ENCODE measurements at regions not wholly inside any gene's neighbourhood (a gene's known extent, or its start where the extent isn't known, plus 50 kb on each side); places are given as distances from the start of the nearest gene placed in this dataset.

DNA sequence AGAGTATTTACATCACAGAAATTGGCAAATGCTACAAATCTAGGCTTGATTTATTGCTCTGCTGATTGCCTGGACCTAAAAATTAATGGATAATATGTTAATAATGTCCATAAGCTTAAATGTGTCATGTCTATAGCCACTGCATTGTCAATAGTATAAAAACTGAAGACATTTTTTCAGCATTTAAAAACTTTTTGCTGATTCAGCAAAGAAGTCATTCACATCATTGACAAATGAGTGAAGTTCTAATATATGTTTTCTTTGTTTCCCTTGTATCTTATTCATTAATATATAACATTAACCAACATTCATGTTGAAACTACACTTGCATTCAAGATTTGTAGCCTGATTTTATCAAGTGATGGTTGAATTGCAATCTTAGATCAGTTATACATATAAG, 214.7 kb upstream of the XYLT1 start:
- Mint-ChIP-seq H3K9me3 (peaks cover 2% of the 10 kb centered on the region), H3K4me3 (no peak overlapping the region), H3K27ac (no peak overlapping the region), H3K27me3 (peaks cover 26% of the 10 kb centered on the region), H3K36me3 (no peaks in the 10 kb centered on the region), H3K4me1 (no peaks in the 10 kb centered on the region)
- DNase-seq, result no peak

DNA sequence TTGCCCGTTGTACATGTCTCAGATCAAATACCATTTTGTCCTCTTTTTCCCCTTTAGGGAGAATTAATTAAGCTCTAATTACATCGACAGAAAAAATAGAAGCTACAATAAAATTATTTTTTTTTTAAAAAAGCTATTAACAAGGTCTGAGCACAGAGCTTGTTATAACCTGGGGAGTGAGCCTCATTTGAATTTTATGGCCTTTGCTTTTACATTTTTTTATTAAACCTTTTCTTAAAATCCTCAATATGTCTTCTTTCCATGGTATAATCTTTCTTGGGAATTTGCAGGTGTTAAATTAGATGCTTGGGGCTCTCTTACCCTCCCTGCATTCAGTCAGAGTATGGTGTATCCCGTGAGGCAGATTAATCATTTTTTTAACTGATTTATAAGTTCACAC, 212.5 kb upstream of the XYLT1 start:
- Mint-ChIP-seq H3K9me3 (peaks cover 12% of the 10 kb centered on the region), H3K36me3 (no peaks in the 10 kb centered on the region), H3K27me3 (peaks cover 21% of the 10 kb centered on the region), H3K27ac (no peak overlapping the region), H3K4me1 (no peaks in the 10 kb centered on the region), H3K4me3 (no peak overlapping the region)
- DNase-seq, result no peak

DNA sequence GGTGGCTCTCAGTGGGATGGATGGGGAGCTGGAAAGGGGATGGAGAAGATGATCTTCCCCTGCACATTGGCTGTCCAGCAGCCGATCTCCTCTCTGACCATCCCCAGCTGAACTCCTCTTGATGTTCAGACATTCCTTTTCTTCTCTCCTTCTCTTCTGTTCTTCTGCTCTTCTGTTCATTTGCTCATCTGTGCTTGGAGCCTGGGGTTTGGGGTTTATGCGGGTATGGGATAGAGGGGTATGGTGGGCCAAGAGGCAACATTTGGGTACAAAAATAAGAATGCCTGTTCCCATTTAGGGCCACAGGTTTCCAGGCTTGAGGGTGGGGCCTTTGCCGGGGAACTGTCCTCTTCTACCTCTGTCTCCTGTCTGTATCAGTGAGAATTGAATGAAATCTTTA, 205.4 kb upstream of the XYLT1 start:
- Mint-ChIP-seq H3K4me1 (no peaks in the 10 kb centered on the region), H3K9me3 (peaks cover 12% of the 10 kb centered on the region), H3K36me3 (no peaks in the 10 kb centered on the region), H3K4me3 (no peak overlapping the region), H3K27me3 (peaks cover 14% of the 10 kb centered on the region), H3K27ac (no peak overlapping the region)
- no peak for DNase-seq

DNA sequence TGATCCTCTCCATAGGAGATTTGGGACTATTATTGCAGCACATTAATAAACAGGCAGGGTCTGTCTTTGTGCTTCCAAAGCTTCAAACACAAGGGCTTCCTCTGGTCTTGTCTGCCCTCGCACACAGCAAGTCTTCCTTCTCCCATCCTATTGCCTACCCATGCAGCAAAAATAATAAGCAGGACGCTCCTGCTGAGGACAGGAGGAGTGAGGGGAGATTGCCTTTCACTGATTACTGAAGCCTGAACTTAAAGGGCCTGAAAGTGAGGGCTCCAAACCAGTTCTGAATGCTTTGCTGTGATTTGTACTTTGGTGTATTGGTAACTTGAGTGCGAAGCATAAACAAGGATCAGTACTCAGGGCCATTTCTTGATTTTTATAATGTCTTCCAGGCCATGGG, 197.6 kb upstream of the XYLT1 start:
- Mint-ChIP-seq H3K4me1 (no peaks in the 10 kb centered on the region), H3K36me3 (no peaks in the 10 kb centered on the region), H3K27me3 (peaks cover 10% of the 10 kb centered on the region), H3K4me3 (no peak overlapping the region), H3K27ac (no peak overlapping the region), H3K9me3 (no peaks in the 10 kb centered on the region)
- no peak for DNase-seq

DNA sequence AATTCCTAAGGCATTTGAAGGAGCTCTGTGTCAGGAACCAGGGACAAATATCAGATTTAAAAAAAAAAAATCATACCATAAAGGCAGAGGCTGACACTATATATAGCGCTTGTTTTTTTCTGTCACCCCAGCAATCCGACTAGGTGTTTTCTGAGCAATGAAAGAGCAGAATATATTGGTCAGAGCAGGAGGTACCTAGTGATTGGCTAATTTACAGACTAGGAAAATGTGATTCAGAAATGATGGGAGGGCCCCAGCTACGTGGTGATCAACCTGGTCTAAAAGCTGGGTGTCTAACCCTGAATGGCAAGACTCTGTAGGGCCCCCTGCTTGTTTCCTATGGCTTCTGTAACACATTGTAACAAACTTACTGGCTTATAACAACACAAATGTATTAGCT, 195.5 kb upstream of the XYLT1 start:
- no peak for DNase-seq
- Mint-ChIP-seq H3K4me3 (no peak overlapping the region), H3K27me3 (peaks cover 11% of the 10 kb centered on the region), H3K4me1 (no peaks in the 10 kb centered on the region), H3K9me3 (no peaks in the 10 kb centered on the region), H3K27ac (no peak overlapping the region), H3K36me3 (no peaks in the 10 kb centered on the region)

DNA sequence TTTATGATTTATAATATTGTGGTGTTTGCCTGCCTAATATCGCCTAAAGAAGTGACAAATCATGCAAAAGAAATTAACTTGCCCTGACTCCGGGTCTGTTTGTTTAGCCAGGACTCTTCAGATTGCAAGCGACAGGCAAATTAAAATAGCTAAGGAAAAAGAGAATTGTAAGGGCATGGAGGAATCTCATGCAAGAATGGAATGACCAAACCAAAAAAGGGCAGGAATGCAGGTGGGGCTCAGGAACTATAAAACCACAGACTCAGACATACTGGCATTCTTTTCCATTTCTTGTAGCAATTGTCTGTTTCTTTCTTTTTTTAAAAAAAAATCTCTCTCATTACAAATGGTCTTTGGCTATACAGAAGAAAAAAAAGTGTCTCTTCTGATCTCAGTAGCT, 188.1 kb upstream of the XYLT1 start:
- no peaks in the 10 kb centered on the region for H3K9me3 Mint-ChIP-seq
- H3K27me3 Mint-ChIP-seq, result peaks cover 11% of the 10 kb centered on the region
- H3K36me3 Mint-ChIP-seq, result no peaks in the 10 kb centered on the region
- H3K27ac Mint-ChIP-seq, result no peak overlapping the region
- no peak for DNase-seq
- H3K4me1 Mint-ChIP-seq, result peaks cover 2% of the 10 kb centered on the region
- no peak overlapping the region for H3K4me3 Mint-ChIP-seq

DNA sequence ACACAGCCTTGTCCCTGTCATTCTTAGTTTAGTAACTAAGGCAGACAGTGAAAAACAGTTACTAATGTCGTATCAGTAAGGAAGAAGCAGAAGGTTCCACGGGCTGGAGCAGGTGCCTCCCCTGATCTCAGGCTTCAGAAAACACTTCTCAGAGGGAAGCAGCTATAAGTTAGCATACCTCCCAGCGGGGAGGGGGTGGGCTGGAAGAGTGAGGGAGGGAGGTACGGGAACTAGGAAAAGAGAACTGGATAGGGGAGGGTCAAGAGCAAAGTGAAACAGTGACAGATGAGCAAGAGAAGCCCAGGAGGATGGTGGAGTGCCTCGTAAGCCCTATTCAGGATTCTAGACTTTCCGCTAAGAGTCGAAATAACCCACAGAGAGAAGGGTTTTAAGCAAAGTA, 186.3 kb upstream of the XYLT1 start:
- H3K27me3 Mint-ChIP-seq, result peaks cover 10% of the 10 kb centered on the region
- no peaks in the 10 kb centered on the region for H3K9me3 Mint-ChIP-seq
- no peak overlapping the region for H3K4me3 Mint-ChIP-seq
- H3K36me3 Mint-ChIP-seq, result no peaks in the 10 kb centered on the region
- no peak overlapping the region for H3K27ac Mint-ChIP-seq
- peaks cover 2% of the 10 kb centered on the region for H3K4me1 Mint-ChIP-seq
- no peak for DNase-seq

DNA sequence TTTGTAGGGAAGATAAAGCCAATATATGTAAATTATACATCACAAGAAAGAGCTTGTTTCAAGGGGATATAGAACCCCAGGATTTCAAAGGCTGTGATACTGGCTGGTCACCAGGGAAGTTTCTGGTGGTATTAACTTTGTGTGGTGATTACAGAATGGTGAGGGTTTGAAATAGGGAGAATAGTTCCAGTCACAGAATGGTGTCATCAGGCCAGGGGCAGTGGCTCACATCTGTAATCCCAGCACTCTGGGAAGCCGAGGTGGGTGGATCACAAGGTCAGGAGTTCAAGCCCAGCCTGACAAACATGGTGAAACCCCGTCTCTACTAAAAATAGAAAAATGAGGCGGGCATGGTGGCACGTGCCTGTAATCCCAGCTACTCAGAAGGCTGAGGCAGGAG, 183.8 kb upstream of the XYLT1 start:
- H3K9me3 Mint-ChIP-seq, result no peaks in the 10 kb centered on the region
- H3K4me3 Mint-ChIP-seq, result no peak overlapping the region

DNA sequence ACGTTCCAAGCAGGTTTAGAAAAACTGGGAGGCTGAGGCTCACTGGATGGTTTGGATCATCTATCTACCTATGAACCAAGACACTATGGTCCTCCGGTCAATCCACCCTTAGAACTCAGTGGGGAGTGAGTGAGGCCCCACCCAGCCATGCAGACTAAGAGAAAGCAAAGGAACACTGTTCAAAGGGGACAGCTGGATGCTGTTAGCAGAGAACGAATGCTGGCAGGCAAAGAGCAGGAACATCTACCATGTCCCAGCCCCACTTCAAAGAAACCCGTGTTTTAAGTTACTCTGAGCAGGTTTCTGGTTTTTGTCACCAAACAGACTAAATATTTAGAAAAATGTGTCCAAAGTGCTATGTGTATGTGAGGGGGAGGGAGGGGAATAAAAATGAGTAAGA, 183.4 kb upstream of the XYLT1 start:
- no peaks in the 10 kb centered on the region for H3K9me3 Mint-ChIP-seq
- peaks cover 2% of the 10 kb centered on the region for H3K4me1 Mint-ChIP-seq
- no peak overlapping the region for H3K4me3 Mint-ChIP-seq
- no peak overlapping the region for H3K27ac Mint-ChIP-seq
- H3K27me3 Mint-ChIP-seq, result peaks cover 19% of the 10 kb centered on the region
- no peaks in the 10 kb centered on the region for H3K36me3 Mint-ChIP-seq
- DNase-seq, result no peak

More for the DNA sequence above, 183.8 kb upstream of the XYLT1 start:
- H3K4me1 Mint-ChIP-seq, result peaks cover 2% of the 10 kb centered on the region
- H3K27me3 Mint-ChIP-seq, result peaks cover 19% of the 10 kb centered on the region
- no peak overlapping the region for H3K27ac Mint-ChIP-seq
- no peaks in the 10 kb centered on the region for H3K36me3 Mint-ChIP-seq
- DNase-seq, result no peak

GRCh38 chr16:17647879-17648872, 177.4 kb upstream of the XYLT1 start:
- Mint-ChIP-seq H3K36me3 (no peaks in the 10 kb centered on the region), H3K4me1 (no peaks in the 10 kb centered on the region), H3K27me3 (peaks cover 18% of the 10 kb centered on the region), H3K4me3 (no peak overlapping the region), H3K9me3 (peaks cover 2% of the 10 kb centered on the region), H3K27ac (no peak overlapping the region)
- no peak for DNase-seq

DNA sequence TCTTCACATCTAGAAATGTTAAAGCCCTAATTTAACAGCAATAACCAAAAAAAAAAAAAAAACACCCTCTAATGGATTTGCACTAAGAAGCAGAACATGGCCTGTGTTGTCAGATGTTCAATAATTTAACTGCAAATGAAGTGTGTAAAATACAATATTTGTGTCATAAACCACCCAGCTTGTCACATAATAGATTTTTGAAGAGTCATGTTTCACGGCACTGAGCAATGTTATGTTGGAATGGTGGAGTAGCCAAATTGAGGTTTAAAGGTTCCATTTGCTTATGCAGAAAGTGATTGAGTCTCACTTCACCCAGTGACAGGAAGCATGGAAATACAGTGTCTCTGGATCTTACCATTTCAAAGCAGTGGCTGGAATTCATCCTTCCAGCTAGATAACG, 173.2 kb upstream of the XYLT1 start:
- peaks cover 2% of the 10 kb centered on the region for H3K9me3 Mint-ChIP-seq
- no peaks in the 10 kb centered on the region for H3K36me3 Mint-ChIP-seq
- peaks cover 17% of the 10 kb centered on the region for H3K27me3 Mint-ChIP-seq
- no peak for DNase-seq
- H3K4me1 Mint-ChIP-seq, result no peaks in the 10 kb centered on the region
- no peak overlapping the region for H3K27ac Mint-ChIP-seq
- no peak overlapping the region for H3K4me3 Mint-ChIP-seq

DNA sequence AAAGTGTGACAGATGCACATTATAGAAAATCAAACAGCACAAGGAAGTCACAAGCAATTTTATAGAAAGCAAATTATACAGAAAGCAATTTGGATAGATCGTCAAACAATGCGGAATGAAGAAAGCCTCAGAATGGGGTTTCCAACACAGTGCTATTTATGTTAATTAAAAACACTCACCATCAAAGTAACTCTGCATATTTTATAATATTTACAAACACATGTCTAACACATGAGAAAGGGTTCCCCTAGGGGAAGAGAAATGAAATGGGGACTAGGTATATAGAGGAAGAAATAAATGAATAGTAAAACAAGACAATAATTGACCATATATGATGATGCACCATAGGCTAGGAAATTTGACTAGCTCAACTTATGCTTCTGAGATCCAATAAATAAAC, 171.2 kb upstream of the XYLT1 start:
- no peaks in the 10 kb centered on the region for H3K36me3 Mint-ChIP-seq
- H3K4me1 Mint-ChIP-seq, result peaks cover 4% of the 10 kb centered on the region
- no peak for DNase-seq

DNA sequence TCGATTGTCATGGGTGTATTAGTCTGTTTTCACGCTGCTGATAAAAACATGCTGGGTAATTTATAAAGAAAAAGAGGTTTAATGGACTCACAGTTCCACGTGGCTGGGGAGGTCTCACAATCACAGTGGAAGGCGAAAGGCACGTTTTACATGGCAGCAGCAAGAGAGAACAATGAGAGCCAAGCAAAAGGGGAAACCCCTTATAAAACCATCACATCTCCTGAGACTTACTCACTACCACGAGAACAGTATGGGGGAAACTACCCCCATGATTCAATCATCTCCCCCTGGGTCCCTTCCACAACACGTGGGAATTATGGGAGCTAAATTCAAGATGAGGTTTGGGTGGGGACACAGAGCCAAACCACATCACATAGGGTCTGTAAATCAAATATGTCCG, 167.4 kb upstream of the XYLT1 start:
- H3K36me3 Mint-ChIP-seq, result no peaks in the 10 kb centered on the region
- peaks cover 5% of the 10 kb centered on the region for H3K9me3 Mint-ChIP-seq
- no peak overlapping the region for H3K27ac Mint-ChIP-seq
- no peak overlapping the region for H3K4me3 Mint-ChIP-seq
- H3K4me1 Mint-ChIP-seq, result peaks cover 4% of the 10 kb centered on the region
- peaks cover 24% of the 10 kb centered on the region for H3K27me3 Mint-ChIP-seq
- no peak for DNase-seq

More for the DNA sequence above, 171.2 kb upstream of the XYLT1 start:
- Mint-ChIP-seq H3K9me3 (peaks cover 5% of the 10 kb centered on the region), H3K27ac (no peak overlapping the region), H3K4me3 (no peak overlapping the region), H3K27me3 (peaks cover 13% of the 10 kb centered on the region)

GRCh38 chr16:17635183-17635582, 164.4 kb upstream of the XYLT1 start:
- Mint-ChIP-seq H3K27ac (no peak overlapping the region), H3K4me3 (no peak overlapping the region), H3K9me3 (peaks cover 5% of the 10 kb centered on the region), H3K36me3 (no peaks in the 10 kb centered on the region), H3K4me1 (peaks cover 4% of the 10 kb centered on the region), H3K27me3 (peaks cover 19% of the 10 kb centered on the region)
- no peak for DNase-seq

DNA sequence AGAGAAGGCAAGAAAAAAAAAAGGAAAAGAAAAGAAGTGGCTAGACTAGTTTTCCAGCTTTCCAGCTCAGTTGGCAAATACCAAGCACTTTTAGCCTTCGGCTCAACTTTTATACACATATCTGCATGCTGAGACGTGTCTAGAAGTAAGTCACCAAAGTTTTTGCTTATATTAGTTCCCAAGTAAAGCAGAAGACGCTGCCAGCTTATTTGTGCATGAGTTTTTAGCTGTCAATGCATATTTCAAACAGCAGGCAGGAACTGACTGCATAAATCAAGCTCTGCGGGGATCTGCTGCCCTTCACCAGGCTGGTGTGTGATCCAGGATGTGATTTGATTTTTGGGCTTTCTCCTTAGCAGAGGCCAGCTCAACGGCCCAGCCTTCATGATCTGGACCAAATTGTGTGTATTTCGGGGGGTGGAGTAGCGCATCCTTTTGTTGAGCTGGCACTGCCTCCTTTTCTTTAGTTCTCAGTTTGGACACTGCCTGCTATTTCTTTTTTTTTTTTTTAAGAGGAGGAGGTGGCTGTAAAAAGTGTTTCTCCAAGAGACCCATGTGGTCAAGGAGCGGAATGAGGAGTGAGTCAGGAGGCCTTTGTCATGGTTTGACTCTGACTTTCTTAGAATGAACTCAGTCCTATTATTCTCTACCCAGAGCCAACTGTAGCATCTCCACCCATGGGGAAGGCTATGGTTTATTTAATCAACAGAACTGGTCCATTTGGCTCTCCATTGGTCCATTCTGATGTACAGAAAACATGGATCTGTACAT, 162.6 kb upstream of the XYLT1 start:
- Mint-ChIP-seq H3K27me3 (peaks cover 25% of the 10 kb centered on the region), H3K4me3 (no peak overlapping the region), H3K36me3 (no peaks in the 10 kb centered on the region), H3K9me3 (peaks cover 5% of the 10 kb centered on the region), H3K4me1 (peaks cover 4% of the 10 kb centered on the region), H3K27ac (no peak overlapping the region)
- DNase-seq, result no peak
